GM12892 (cell line): ENCODE measurements at regions not wholly inside any gene's neighbourhood (a gene's known extent, or its start where the extent isn't known, plus 50 kb on each side); places are given as distances from the start of the nearest gene placed in this dataset.

ENCODE experiments used
- POLR2A ChIP-seq: IDR thresholded peaks from 2 replicates; pipeline ENCODE4 v1.6.1; 2011; ENCODE audit warnings: low read depth, low read length, control low read depth
- POLR2AphosphoS5 ChIP-seq: IDR thresholded peaks from 2 replicates; pipeline ENCODE4 v1.6.1; 2011; ENCODE audit warnings: low read depth, low read length, control low read depth

- TF ChIP-seq POLR2A (no peak), POLR2AphosphoS5 (no peak)
These were observed 442.9 kb downstream of the QKI start for GRCh38 chr6:163857421-163857820.
